ENCODE measurements at regions not wholly inside any gene's neighbourhood (a gene's known extent, or its start where the extent isn't known, plus 50 kb on each side); places are given as distances from the start of the nearest gene placed in this dataset.
"Not testable (repeated sequence)": the region's sequence is repeated elsewhere in the genome, so short reads cannot be mapped to it uniquely, and the experiment has no call there.

GRCh38 chr1:198408716-198409115 lies 131.8 kb downstream of the ATP6V1G3 start:
- DNase-seq: peak; percentile 18

GRCh38 chr1:198404632-198405031 lies 135.8 kb downstream of the ATP6V1G3 start:
- not testable (repeated sequence) for DNase-seq

GRCh38 chr1:198400063-198400462 lies 140.4 kb downstream of the ATP6V1G3 start:
- no peak for DNase-seq

- no peak for DNase-seq
These were observed 141.0 kb downstream of the ATP6V1G3 start for GRCh38 chr1:198399452-198399851.

- DNase-seq: no peak
These were observed 143.2 kb downstream of the ATP6V1G3 start for GRCh38 chr1:198397208-198397808.

GRCh38 chr1:198391393-198392020 lies 149.0 kb downstream of the ATP6V1G3 start:
- DNase-seq: peak; percentile 70

- DNase-seq: no peak
These were observed 152.9 kb downstream of the ATP6V1G3 start for GRCh38 chr1:198387587-198387986.

- DNase-seq: no peak
These were observed 160.2 kb downstream of the ATP6V1G3 start for GRCh38 chr1:198380275-198380674.

- DNase-seq: no peak
These were observed 162.8 kb downstream of the ATP6V1G3 start for GRCh38 chr1:198377702-198378101.

- no peak for DNase-seq
These were observed 166.2 kb downstream of the ATP6V1G3 start for GRCh38 chr1:198374288-198374687.

GRCh38 chr1:198373376-198373775 lies 167.1 kb downstream of the ATP6V1G3 start:
- DNase-seq: no peak

Measured in NCI-H69 (cell line).